Fibroblast of lung (primary cell): ENCODE measurements at regions not wholly inside any gene's neighbourhood (a gene's known extent, or its start where the extent isn't known, plus 50 kb on each side); places are given as distances from the start of the nearest gene placed in this dataset.

ENCODE experiments used
- CTCF ChIP-seq, 2 donors: IDR thresholded peaks in 1 of 2; conservative IDR thresholded peaks in 1 of 2; 1 replicate in 1 of 2; 2 replicates in 1 of 2; pipeline ENCODE4 v1.5.1; 2011 to 2012; ENCODE audit warnings: low read length in 2 of 2, control low read depth in 1 of 2, inconsistent platforms in 1 of 2, low read depth in 1 of 2, mild to moderate bottlenecking in 1 of 2
- EZH2 ChIP-seq: IDR thresholded peaks from 2 replicates; pipeline ENCODE4 v1.5.1; 2012; ENCODE audit warnings: low read length, control low read depth, mild to moderate bottlenecking; ENCODE audit errors: missing control alignments

GRCh38 chr10:31754803-31755624, 173.6 kb downstream of the ARHGAP12 start:
- no peak for TF ChIP-seq CTCF (conservative IDR thresholded peaks at IDR 0.05 in 1 of 2, IDR thresholded peaks at IDR 0.05 in 1 of 2; ENCODE audit: low read depth in 1 of 2, low read length in 2 of 2)
- no peak for TF ChIP-seq EZH2
